HG03025 (cell line): ENCODE measurements at regions not wholly inside any gene's neighbourhood (a gene's known extent, or its start where the extent isn't known, plus 50 kb on each side); places are given as distances from the start of the nearest gene placed in this dataset.
"Not testable (repeated sequence)": the region's sequence is repeated elsewhere in the genome, so short reads cannot be mapped to it uniquely, and the experiment has no call there.

Experiments used
- ATAC-seq: cut with Tn5 transposase; IDR thresholded peaks from one replicate; pipeline ENCODE4 v1.9.1; 2021; ENCODE audit warnings: mild to moderate bottlenecking, moderate library complexity; ENCODE audit not compliant: unreplicated experiment, low FRiP score

GRCh38 chr5:68028131-68028727 is 187.3 kb upstream of the PIK3R1 start:
- ATAC-seq, result no peak

DNA sequence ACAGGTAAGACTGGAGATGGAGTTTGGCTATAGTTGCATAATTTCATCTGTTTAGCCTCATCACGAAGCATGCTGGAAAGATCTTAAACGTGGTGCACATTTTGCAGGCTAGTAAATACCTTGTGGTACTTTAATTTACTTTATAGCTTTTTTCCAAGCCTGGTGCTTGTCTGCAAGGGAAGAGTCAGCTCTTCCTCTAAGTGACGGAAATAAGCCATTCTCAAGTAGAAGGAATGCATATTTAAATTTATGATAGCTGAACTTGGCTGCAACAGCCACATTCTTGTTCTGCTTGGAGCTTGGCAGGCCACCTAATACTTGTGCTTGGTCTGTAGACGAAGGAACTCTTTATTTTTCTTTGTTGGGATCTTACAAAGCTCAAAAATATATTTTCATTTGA is 188.0 kb upstream of the PIK3R1 start:
- ATAC-seq, result no peak

DNA sequence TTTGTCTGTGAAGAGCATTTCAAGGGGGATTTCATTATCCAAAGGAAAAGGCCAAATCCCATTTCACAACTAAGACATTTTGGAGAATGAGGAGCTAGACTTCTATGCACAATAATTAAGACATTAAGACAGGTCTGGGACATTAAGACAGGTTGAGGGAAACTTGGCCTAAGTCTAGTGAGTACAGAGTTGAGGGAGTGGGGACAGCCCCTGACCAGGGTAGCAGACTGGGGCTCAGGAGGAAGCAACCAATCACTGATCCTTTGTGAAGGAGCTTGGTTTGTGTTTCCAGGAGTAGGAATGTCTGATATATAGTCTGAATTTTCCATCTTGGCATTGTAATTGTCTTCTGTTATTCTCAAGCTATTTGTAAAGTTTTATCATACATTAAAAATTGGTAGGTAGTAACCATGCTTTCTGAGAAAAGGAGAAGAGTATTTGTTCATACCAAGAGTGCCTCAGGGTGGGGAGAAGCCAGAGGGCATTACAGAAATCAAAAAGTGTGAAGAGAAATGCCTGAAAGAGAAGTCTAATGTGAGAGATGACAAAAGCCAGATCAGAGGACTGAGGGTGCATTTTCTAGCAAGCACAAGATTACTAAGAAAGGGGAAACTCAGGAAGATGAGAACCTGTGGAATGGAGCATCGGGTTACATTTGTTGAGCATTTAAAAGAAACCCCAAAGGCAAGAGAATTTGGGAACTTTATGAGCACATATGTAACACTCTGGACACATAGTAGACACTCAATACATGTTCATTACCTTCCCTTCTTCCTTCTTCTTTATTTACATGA is 189.3 kb upstream of the PIK3R1 start:
- ATAC-seq, result no peak

- no peak for ATAC-seq
Measured at GRCh38 chr5:68024426-68024825, 191.1 kb upstream of the PIK3R1 start.

DNA sequence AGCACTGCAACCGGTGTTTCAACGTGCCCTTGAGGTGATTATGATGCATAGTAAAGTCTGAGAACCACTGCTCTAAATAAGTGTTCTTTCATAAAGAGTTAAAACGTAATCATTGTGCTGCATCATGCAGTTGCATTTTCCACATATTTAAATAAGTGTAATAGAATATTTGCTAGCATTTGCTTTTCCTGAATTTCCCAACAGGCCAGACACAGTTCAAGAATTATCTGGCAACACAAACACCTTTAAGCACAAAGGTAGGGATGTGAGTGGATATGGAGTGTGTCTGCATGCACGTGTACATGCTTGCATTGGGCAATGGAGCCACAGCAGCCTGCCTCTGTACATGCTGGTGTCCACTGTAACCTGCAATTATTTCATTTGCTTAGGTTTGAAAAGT is 193.6 kb upstream of the PIK3R1 start:
- no peak for ATAC-seq

GRCh38 chr5:68021227-68021626 is 194.3 kb upstream of the PIK3R1 start:
- no peak for ATAC-seq

DNA sequence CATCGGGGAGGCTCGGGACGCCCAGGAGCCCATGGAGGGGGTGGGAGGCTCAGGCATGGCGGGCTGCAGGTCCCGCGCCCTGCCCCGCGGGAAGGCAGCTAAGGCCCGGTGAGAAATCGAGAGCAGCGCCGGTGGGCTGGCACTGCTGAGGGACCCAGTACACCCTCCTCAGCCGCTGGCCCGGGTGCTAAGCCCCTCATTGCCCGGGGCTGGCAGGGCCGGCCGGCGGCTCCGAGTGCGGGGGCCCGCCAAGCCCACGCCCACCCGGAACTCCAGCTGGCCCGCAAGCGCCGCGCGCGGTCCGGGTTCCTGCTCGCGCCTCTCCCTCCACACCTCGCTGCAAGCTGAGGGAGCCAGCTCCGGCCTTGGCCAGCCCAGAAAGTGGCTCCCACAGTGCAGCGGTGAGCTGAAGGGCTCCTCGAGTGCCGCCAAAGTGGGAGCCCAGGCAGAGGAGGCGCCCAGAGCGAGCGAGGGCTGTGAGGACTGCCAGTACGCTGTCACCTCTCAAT is 195.0 kb upstream of the PIK3R1 start:
- not testable (repeated sequence) for ATAC-seq

DNA sequence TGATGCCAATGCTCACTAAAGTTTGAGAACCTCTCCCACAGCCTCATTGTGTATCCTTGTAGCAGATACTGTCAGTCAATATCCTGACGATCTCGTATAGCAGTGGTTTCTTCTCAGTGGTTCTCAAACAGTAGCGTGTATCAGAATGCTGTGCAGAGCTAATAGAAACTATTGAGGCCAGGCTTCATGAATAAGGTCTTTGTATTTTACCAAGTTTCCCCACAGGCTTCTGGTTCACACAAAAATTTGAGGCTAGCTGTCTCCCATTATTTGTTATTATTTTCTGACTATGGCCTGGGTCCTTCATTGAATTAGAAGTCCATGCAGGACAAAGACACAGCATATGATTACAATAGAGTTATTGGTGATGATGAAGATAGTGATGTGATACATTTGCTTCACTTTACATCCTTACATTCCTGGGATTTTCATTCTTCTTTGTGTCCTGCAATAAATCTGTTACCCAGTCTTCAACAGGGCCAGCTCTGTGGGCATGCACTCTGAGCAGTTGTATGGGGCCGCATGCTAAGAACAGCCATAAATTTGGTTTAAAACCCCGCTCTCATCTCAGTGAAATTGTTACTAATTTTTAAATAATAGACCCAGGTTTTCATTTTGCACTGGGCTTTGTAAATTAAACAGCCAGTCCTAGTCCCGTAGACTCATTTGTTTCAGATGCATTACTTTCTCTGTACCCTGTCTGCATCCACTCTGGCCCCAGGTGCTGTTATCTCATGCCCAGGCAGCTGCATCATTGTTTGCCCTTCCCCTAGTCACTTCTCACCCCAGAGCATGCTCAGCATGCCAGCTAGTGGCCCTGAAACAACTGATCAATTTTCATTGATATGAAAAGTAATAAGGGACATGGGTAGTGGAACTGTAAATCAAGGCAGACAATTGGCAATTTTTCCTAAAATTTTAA is 199.9 kb upstream of the PIK3R1 start:
- no peak for ATAC-seq

DNA sequence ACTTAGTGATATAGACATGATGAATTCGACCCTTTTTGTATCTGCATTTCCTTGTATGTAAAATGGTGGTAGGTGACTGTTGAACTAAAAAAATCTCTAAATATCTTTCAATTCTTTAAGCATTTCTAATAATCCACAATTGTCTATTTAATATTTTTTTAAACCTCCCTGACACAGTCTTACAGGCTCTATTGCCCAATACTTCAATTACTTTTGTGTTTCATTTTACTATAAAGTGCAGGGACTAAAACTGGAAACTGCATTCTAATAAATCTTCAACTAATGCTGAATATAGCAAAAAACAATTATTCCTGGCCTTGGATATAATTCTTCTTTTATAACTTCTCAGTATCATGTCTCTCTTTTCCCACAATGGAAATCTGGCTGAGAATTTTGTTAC is 202.7 kb upstream of the PIK3R1 start:
- ATAC-seq, result no peak

- ATAC-seq, result no peak
Measured at GRCh38 chr5:68012429-68012828, 203.1 kb upstream of the PIK3R1 start.

- ATAC-seq, result no peak
Measured at GRCh38 chr5:68011801-68012200, 203.8 kb upstream of the PIK3R1 start.

- no peak for ATAC-seq
Measured at GRCh38 chr5:68011259-68011760, 204.2 kb upstream of the PIK3R1 start.

DNA sequence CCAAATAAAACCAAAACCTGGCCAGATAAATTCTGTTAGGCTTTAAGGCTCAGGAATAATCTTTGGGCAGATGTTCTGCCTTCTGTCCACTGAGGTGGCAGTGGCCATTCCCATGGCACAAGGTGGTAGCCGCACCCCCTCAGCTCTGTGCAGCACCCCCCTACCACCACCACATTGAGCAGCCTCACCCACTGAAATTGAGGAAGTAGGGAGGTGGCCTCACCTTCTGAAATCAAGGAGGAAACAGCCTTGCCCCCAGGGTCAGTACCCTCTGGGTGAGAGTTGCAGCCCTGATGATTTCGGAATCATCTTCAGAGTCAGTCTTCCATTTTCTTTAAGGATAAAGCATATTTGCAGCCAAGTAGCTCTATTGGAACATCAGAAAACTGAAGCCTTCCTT is 204.8 kb upstream of the PIK3R1 start:
- ATAC-seq, result no peak

DNA sequence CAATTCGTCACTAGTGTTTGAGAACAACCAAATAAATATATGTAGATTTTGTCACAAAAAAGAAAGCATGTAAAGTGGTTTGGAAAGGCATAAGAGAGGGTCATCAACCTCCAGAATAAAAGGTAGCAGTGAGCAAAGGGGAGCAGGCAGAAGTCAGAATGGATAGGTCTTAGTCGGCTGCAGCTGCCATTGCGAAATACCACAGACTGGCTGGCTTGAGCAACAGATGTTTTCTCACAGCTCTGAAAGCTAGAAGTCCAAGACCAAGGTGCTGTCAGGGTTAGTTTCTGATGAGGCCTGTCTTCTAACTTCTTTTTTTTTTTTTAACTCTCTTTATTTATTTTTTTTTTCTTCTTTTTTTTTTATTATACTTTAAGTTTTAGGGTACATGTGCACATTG is 208.1 kb upstream of the PIK3R1 start:
- ATAC-seq, result no peak

GRCh38 chr5:68002836-68003235 is 212.7 kb upstream of the PIK3R1 start:
- ATAC-seq, result no peak

- no peak for ATAC-seq
Measured at GRCh38 chr5:68000805-68001204, 214.8 kb upstream of the PIK3R1 start.

DNA sequence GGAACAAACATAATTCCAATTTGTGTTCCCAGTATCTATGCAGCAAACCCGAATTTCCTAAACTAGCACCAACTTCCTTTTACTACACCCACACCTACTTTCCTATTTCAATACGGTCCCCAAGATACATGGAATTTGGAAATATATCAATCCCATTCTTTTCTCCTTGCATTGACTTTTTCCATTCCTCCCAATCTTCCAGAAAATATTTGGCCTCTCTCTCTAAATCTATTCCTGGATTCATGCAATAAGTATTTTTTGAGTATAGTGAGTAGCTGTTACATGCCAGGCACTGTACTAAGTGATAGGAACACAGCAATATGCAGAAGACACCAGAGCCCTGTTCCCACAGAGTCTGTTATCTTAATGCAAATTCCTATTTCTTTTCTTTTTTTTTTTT is 216.2 kb upstream of the PIK3R1 start:
- no peak for ATAC-seq

GRCh38 chr5:67998709-67999261 is 216.8 kb upstream of the PIK3R1 start:
- ATAC-seq, result no peak

DNA sequence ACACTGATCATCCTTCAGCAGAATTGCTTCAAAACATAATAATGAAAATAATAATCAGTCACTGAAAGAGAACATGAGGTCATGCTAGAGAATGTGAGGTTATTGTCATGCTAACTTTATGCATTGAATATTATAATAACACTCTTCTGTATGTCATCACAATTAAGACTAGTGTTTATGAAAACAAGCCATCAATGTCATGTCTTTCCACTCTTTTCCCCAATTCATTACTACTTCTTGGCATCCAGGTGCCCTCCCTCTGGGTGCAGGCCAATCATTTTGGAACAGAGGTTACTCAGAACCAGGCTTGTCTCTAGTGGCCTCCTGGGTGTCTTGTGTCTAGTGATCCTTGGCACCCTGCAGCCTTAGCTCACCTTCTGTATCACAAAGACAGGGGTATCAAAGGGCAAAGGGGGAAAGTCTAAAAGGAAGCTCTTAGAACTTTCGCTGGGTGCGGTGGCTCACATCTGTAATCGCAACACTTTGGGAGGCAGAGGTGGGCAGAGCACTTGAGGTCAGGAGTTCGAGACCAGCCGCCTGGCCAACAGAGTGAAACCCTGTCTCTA is 217.6 kb upstream of the PIK3R1 start:
- ATAC-seq, result no peak

GRCh38 chr5:67997148-67997547 is 218.4 kb upstream of the PIK3R1 start:
- ATAC-seq, result no peak
